Common myeloid progenitor, CD34-positive (primary cell): ENCODE measurements at regions not wholly inside any gene's neighbourhood (a gene's known extent, or its start where the extent isn't known, plus 50 kb on each side); places are given as distances from the start of the nearest gene placed in this dataset.

ENCODE experiments used
- CTCF ChIA-PET: fragments of 350-600 bp; sonication (Branson Sonifier 250); formaldehyde crosslinking; loops from one replicate; lab custom pipeline; 2021; ENCODE audit warnings: antibody characterized with exemption; lab: Charles Lee
- POLR2A ChIA-PET: fragments of 350-600 bp; sonication (Branson Sonifier 250); formaldehyde crosslinking; loops from one replicate; lab custom pipeline; 2021; ENCODE audit warnings: antibody characterized with exemption; lab: Charles Lee
- DNase-seq, 3 donors: peaks; one replicate each; pipeline versions ENCODE4 v3.0.0 to v3.0.0-alpha.2; 2013
- H3K27ac ChIP-seq, 2 experiments: 1 replicate in 1 of 2; 2 replicates in 1 of 2; pipeline ENCODE4 v1.7.0; 2013; ENCODE audit warnings: inconsistent platforms in 2 of 2, low read length in 2 of 2, mild to moderate bottlenecking in 2 of 2, low read depth in 1 of 2, moderate library complexity in 1 of 2; ENCODE audit not compliant: severe bottlenecking in 2 of 2, insufficient read depth in 1 of 2, poor library complexity in 1 of 2
- H3K27me3 ChIP-seq, 5 experiments: replicated peaks in 2 of 5; 1 replicate in 3 of 5; 2 replicates in 2 of 5; pipeline versions ENCODE4 v1.6.1 to v1.7.0; 2013; ENCODE audit warnings: low read length in 4 of 5, mild to moderate bottlenecking in 2 of 5, moderate library complexity in 2 of 5, inconsistent platforms in 1 of 5; ENCODE audit not compliant: insufficient read depth in 5 of 5, control insufficient read depth in 4 of 5
- H3K36me3 ChIP-seq, 4 experiments: 1 replicate in 2 of 4; 2 replicates in 2 of 4; pipeline versions ENCODE4 v1.6.1 to v1.7.0; 2013; ENCODE audit warnings: low read length in 3 of 4, control low read depth in 1 of 4, mild to moderate bottlenecking in 1 of 4; ENCODE audit not compliant: control insufficient read depth in 4 of 4, insufficient read depth in 4 of 4
- H3K4me1 ChIP-seq, 4 experiments: 1 replicate in 3 of 4; 2 replicates in 1 of 4; pipeline versions ENCODE4 v1.6.1 to v1.7.1; 2013; ENCODE audit warnings: low read length in 3 of 4, mild to moderate bottlenecking in 3 of 4, control low read depth in 1 of 4, inconsistent platforms in 1 of 4, moderate library complexity in 1 of 4; ENCODE audit not compliant: control insufficient read depth in 4 of 4, insufficient read depth in 4 of 4; ENCODE audit errors: control extremely low read depth in 1 of 4
- H3K4me3 ChIP-seq, 7 experiments: 1 replicate in 4 of 7; 2 replicates in 3 of 7; pipeline versions ENCODE4 v1.5.1 to v1.7.0; 2013; ENCODE audit warnings: mild to moderate bottlenecking in 7 of 7, low read length in 6 of 7, moderate library complexity in 6 of 7, inconsistent platforms in 2 of 7, low read depth in 2 of 7, control low read depth in 1 of 7; ENCODE audit not compliant: insufficient read depth in 4 of 7, control insufficient read depth in 1 of 7; ENCODE audit errors: extremely low read depth in 1 of 7
- H3K9me3 ChIP-seq, 5 experiments: 1 replicate in 4 of 5; 2 replicates in 1 of 5; pipeline versions ENCODE4 v1.6.1 to v1.7.1; 2013; ENCODE audit warnings: low read length in 4 of 5, mild to moderate bottlenecking in 2 of 5, inconsistent platforms in 1 of 5, low read depth in 1 of 5, moderate library complexity in 1 of 5; ENCODE audit not compliant: control insufficient read depth in 4 of 5, insufficient read depth in 2 of 5; ENCODE audit errors: control extremely low read depth in 1 of 5
- WGBS: methylation state at CpG from one replicate; pipeline ENCODE4 v1.1.5; 2013; ENCODE audit not compliant: insufficient coverage; 5-methylcytosine and 5-hydroxymethylcytosine counted together

- Histone ChIP-seq H3K9me3 (peaks cover 0 to 2% (median 0%) of the 10 kb centered on the region in 5 experiments), H3K36me3 (no peaks in the 10 kb centered on the region), H3K4me1 (no peaks in the 10 kb centered on the region), H3K27me3 (no peaks in the 10 kb centered on the region), H3K4me3 (no peak overlapping the region), H3K27ac (no peak overlapping the region)
- ChIA-PET POLR2A (no interaction called here), CTCF (no interaction called here)
- WGBS = 100% methylated on average over 1 of the region's 3 CpGs
- no peak for DNase-seq
These were observed 1665.2 kb downstream of the SUCLG1 start for GRCh38 chr2:82793711-82794435.

GRCh38 chr2:82792316-82792715, 1666.8 kb downstream of the SUCLG1 start:
- no peaks in the 10 kb centered on the region for H3K27me3 ChIP-seq
- ChIA-PET CTCF (no interaction called here), POLR2A (no interaction called here)
- H3K9me3 ChIP-seq = no peaks in the 10 kb centered on the region
- H3K27ac ChIP-seq = no peak overlapping the region
- whole genome bisulfite sequencing = 87% methylated on average over 3 of the region's 5 CpGs
- H3K4me3 ChIP-seq = no peak overlapping the region
- no peak for DNase-seq
- no peaks in the 10 kb centered on the region for H3K36me3 ChIP-seq
- H3K4me1 ChIP-seq = no peaks in the 10 kb centered on the region

DNA sequence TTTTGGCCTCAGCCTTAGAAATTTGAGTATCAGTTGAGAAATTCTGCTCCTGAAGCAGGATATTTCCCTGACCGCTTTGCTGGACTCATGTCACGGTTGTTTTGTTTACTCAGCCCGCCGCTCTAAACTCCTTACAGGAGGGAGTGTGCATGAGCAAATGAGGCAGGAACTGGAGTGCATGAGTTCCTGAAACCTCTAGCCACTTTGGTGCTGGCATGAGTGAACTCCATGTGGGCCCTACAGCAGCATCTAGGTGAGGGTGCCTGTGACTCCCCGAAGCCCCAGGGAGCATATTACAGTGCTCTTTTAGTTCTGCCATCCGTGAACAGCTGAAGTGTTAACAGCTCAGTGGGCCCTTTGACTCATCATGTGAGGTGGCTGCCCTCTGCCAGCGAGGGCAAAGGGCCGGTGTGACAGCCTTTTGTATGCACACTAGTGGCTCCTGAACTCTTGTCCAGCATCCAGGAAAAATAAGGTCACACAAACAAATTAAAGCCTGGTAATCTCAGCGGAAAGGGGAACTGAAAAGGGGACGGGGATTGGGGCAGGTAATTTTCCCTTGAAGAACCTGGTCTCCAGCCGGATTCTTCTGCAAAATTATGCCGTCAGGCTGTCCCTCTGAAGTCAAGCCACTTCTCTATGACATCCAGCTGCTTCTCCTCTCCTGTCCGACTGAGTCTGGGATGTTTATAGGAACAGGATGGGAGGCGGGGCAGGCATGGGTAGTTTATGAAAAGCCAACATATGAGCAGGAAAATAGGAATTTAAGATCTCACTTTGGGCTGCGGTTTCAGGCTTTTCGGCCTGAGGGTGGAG, 1668.7 kb downstream of the SUCLG1 start:
- Histone ChIP-seq H3K27me3 (no peaks in the 10 kb centered on the region), H3K4me3 (no peak overlapping the region), H3K9me3 (no peaks in the 10 kb centered on the region), H3K27ac (no peak overlapping the region), H3K36me3 (no peaks in the 10 kb centered on the region), H3K4me1 (no peaks in the 10 kb centered on the region)
- no peak for DNase-seq
- POLR2A ChIA-PET = no interaction called here
- CTCF ChIA-PET = no interaction called here
- 98% methylated on average over 13 of the region's 16 CpGs for WGBS

GRCh38 chr2:82789851-82790205, 1669.3 kb downstream of the SUCLG1 start:
- CTCF ChIA-PET = no interaction called here
- H3K27ac ChIP-seq = no peak overlapping the region
- POLR2A ChIA-PET = no interaction called here

GRCh38 chr2:82781176-82781915, 1677.7 kb downstream of the SUCLG1 start:
- Histone ChIP-seq H3K4me1 (no peaks in the 10 kb centered on the region), H3K36me3 (no peaks in the 10 kb centered on the region), H3K27ac (no peak overlapping the region), H3K4me3 (no peak overlapping the region), H3K9me3 (peaks cover 0 to 3% (median 0%) of the 10 kb centered on the region in 5 experiments), H3K27me3 (no peaks in the 10 kb centered on the region)
- CTCF ChIA-PET = no interaction called here
- WGBS = no CpG with 5 or more reads among the region's 2 CpGs
- POLR2A ChIA-PET = no interaction called here
- DNase-seq = no peak

More at GRCh38 chr2:82789851-82790205, 1669.3 kb downstream of the SUCLG1 start:
- no peaks in the 10 kb centered on the region for H3K4me1 ChIP-seq
- H3K9me3 ChIP-seq = no peaks in the 10 kb centered on the region
- no peak overlapping the region for H3K4me3 ChIP-seq
- H3K36me3 ChIP-seq = no peaks in the 10 kb centered on the region
- no peak for DNase-seq
- no peaks in the 10 kb centered on the region for H3K27me3 ChIP-seq
- no CpG with 5 or more reads among the region's 2 CpGs for WGBS

DNA sequence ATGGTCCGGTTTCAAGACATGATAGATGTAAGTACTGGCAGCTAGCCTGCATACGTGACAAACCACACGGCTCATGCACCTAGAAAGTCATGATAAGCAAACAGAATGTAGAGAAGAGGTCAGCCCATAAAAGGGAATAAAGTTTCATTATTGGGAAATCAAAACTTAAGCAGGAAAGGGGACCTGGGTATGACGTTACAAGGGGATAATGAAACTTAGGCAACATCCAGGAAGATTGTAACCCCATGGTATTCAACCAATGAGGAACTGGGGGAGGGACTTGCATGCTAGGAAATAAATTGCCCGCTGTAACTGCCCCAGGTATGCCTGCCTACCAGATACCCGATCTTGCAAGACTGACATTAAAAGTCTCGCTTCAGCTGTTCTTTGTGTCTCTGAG, 1679.0 kb downstream of the SUCLG1 start:
- Histone ChIP-seq H3K4me1 (no peaks in the 10 kb centered on the region), H3K36me3 (no peaks in the 10 kb centered on the region), H3K27me3 (no peaks in the 10 kb centered on the region), H3K9me3 (peaks cover 0 to 3% (median 0%) of the 10 kb centered on the region in 5 experiments), H3K4me3 (no peak overlapping the region), H3K27ac (no peak overlapping the region)
- no peak for DNase-seq
- POLR2A ChIA-PET = no interaction called here
- WGBS = 96% methylated on average over 6 of the region's 7 CpGs
- CTCF ChIA-PET = no interaction called here
